Lung microvascular endothelial cell (primary cell): ENCODE measurements at regions not wholly inside any gene's neighbourhood (a gene's known extent, or its start where the extent isn't known, plus 50 kb on each side); places are given as distances from the start of the nearest gene placed in this dataset.

ENCODE experiments used
- DNase-seq, 2 donors: peaks; one replicate each; pipeline versions ENCODE4 v3.0.0 to v3.0.0-alpha.2; 2010; ENCODE audit warnings: low read depth in 2 of 2

DNA sequence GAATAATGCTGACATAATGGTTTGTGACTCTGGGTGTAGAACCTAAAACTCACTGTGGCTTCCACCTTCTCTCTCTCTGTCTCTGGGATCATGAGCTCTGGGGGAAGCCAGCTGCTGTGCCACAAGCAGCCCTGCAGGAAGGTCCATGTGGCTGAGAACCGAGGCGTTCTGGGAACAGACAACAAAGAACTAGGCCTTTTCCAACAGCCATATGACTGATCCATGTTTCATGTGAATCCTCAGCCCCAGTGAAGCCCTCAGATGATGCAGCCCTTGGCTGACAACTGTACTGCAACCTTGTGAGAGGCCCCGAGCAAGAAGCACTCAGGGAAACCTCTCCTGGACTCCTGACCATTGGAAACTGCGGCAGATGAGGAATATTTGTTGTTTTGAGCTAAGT is 56.6 kb downstream of the HLA-G start:
- no peak for DNase-seq

DNA sequence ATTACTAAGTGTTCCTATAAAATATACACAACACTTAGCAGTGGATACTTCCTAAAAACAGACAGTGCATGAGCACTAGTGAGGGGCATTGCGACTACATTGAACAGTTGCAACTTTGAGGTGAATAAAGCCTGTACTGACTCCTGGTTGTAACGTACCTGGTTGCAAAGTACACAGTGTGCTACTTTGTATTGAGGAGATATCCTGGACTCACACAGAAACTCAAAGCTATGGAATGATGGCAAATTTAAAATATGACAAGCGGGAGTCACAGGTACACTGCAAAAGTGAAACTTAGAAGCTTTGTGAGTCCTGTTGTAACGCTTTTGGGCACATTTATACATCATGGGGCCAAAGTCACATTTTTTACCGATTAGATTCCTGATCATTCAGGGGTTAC is 55.6 kb upstream of the HLA-A start:
- no peak for DNase-seq

DNA sequence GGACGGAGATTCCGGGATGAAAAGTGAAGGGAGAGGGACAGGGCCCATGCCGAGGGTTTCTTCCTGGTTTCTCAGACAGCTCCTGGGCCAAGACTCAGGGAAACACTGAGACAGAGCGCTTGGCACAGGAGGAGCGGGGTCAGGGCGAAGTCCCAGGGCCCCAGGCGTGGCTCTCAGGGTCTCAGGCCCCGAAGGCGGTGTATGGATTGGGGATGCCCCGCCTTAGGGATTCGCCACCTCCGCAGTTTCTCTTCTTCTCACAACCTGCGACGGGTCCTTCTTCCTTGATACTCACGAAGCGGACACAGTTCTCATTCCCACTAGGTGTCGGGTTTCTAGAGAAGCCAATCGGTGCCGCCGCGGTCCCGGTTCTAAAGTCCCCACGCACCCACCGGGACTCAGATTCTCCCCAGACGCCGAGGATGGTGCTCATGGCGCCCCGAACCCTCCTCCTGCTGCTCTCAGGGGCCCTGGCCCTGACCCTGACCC is 55.0 kb upstream of the HLA-A start:
- DNase-seq, result peak; percentile 22 to 28

GRCh38 chr6:29887819-29888776 is 54.2 kb upstream of the HLA-A start:
- DNase-seq, result peak; percentile 26 to 40
